ENCODE measurements at regions not wholly inside any gene's neighbourhood (a gene's known extent, or its start where the extent isn't known, plus 50 kb on each side); places are given as distances from the start of the nearest gene placed in this dataset.
"Not testable (repeated sequence)": the region's sequence is repeated elsewhere in the genome, so short reads cannot be mapped to it uniquely, and the experiment has no call there.

DNA sequence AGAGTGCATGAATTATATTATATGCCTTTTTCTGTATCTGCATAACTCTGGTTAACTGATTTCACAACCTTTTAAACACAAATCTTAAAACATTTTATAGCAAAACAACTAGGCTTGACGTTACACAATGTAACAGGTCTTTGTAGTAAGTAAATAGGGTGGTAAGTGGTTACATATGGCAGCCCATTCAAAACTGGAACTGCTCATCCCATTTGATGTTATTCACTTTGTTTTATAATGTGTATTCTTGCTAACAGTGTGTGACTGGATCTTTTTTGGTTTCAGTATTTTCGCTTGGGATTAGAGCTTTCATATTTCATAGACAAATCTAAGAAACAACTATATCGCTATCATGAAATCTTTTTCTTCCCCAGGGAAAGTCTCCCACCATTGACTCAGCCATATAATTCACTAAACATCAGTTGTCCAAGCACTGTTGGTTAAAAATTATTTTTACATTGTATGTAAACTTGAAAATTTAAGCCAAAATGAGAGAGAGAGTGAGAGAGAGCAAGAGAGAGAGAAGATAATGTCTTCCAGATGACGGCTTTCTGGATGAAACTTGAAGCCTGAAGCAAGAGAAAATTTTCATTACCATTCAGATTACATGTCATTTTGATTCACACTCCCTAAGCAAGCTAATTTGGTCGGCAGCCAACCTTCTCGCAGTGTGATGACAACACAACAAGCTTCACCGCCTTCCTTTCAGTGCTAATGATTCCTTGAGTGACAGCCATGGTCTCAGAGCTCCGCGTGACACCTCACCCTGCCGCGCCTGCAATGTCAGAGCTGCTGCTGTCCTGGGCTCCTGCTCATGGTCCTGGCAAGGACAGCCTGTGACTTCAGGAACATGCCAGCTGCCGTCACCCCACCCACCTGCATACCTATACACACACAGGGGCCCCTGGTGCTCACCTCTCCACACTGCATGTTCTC is 946.9 kb upstream of the SOX11 start:
- no peak for DNase-seq

DNA sequence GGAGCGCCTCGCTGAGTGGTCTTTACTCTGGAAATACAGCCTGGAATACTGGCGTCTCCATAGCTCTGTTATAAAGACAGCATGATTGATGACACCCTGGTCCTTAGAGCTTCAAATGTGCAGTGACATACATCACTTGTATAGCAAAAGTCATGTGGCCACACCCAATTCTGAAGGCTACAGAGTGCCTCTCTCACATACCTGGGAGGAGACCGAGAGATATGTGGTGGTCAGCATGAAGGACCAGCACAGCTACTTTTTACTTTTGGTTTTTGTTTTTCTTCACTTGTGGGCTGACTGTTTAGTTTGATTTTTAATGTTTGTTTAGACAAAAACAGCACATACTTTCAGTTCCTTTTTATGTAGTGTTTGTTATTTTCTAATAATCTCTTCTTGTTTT is 938.5 kb upstream of the SOX11 start:
- no peak for DNase-seq

DNA sequence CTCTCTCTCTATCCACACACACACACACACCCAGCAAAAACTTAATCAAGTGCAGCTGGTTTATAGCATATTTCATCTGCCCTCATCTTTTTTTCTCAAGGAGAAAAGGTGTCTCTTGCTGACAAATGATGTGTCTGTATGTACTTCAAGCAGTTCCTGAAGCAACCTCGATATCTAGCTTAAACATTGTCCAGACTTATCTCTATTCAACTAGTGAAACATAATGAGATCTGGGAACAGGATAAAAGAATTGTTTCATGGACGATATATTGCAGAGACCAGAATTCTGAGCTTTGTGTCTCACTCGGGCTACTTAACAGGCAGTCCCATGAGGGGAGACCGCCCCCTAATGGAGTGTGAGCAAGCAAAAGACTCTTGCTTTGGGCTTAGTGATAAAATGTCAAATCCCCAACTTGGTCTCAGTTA is 929.2 kb upstream of the SOX11 start:
- peak; percentile 4 for DNase-seq

DNA sequence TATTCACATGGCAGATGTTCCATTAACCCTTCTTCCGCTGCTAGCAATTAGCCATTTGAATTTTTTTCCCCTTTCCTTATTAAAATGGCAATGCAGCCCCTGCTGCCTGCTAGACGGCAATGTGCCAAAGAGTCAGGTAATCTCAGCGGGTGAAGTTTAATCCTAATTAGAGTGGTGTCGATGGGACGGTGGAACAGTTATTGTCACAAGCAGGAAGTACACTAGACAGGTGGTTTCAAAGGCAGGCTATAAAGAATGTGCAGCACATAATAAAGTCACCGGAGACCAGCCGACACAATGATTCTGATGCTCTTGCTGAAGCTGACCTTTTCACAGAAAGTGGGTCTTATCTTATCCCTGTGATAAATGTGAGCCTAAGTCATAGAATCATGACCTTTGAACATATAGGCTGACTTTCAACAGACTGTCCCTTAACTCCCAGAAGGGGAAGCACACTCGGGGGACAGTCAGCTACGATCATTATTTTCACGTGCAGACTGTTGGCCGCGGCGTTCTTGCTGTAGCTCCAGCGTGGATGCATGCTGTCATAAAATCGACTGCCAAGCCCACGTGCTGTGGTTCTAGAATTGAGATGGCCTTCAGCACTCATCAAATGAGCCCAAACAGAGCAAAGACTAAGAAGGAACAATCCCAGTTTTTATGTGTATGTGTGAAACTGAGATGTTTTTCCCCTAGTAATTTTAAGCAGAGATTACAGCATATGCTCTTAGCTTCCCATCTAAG is 926.2 kb upstream of the SOX11 start:
- no peak for DNase-seq

DNA sequence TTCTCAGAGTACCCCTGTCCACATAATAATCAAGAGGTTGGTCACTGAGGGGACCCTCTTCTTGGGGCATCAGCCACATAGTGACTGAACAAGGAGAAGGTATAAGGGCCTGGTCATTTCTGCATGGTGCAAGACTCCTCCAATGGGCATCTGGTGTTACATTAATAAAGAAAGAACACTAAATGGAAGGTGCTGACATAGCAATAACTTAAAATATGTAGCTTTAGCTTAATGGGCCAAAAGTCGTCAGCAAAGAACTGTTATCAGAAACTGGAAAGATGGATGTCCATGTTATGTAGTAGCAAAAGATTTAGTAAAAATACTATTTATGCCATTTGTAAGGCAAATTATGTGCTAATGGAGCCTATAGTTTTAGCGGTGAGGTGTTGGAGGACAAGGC is 916.5 kb upstream of the SOX11 start:
- DNase-seq = no peak

DNA sequence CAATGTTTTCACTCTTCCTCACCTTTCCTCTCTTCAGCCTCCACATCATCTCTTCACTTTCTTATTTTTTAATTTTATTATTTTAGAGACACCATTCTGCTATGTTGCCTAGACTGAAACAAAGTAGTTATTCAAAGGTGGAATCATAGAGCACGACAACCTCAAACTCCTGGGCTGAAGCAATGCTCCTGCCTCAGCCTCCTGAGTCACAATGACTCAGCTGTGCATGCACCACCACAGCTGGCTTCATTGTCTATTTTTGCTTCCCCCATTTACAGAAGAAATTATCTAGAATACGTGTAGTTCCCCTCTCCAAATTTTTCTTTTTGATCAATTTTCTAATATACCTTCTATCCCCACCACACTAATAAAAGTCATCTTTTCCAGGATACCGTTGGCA is 911.5 kb upstream of the SOX11 start:
- DNase-seq = no peak

DNA sequence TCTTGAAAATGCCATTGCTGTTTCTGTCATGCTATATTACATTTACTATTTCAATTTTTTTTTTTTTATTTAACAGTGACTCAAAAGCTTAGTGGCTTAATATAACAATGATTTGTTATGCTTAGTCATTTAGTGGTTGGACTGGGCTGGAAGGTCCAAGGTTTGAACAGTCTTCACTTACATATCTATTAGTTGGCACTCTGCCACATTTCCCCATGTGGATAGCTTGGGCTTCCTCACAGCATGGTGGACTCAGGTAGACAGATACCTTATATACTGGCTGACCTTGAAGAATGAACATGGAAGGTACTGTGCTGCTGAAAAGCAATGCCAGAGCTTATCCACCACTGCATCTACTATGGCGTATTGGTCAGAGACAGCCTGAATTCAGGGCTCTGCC is 909.5 kb upstream of the SOX11 start:
- DNase-seq = no peak

DNA sequence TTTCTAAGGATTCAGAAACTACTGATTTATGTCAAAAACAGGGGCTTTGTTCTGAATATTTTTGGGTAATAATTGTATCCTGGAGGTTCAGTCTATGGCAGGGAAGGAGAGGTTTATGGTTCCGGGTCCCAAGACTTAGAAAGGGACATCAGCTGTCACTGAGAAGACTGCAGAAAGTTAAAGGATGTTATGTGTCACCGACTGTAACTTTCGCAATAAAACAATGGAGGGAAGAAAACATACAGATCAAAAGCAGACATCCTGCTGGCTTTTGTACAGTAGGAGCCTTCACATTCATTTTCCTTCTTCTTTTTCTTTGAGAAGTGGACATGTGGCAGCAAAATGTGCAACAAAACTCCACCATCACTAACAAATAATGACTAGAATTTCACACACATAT is 900.7 kb upstream of the SOX11 start:
- DNase-seq = no peak

DNA sequence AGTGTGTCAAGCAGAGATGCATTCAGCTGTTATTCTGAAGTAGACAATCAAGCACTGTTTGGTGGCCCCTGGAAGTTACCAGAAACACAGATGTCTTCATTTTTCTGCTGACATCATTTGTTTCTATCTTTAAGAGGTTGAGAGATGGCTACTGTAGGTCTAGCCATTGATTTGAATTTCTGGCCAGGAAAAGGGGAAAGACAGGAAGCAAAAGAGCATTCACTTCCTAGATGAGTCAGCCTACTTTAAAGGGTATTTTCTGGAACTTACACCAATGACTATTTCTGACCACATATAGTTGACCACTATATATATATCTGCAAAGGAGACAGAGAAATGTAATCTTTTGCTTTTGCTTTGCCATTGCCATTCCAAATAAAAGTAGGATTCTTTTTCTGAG is 900.1 kb upstream of the SOX11 start:
- DNase-seq = no peak

DNA sequence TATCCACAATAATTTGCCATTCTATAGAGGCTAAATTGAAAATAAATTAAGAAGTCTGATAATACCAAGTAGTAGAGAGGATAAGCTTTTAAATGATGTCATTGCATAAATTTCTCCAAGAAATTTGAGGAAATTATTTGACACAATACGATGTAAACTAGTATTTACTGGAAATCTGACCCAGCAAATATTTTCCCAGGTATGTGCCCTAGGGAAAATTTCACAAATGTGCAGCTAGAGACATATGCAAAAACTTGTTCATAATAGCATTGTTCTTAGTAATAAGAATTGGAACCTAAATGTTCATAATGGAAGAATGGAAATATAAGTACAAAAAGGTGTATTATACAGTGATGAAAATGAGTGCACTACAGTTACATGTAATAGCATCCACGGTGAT is 888.8 kb upstream of the SOX11 start:
- DNase-seq = no peak

DNA sequence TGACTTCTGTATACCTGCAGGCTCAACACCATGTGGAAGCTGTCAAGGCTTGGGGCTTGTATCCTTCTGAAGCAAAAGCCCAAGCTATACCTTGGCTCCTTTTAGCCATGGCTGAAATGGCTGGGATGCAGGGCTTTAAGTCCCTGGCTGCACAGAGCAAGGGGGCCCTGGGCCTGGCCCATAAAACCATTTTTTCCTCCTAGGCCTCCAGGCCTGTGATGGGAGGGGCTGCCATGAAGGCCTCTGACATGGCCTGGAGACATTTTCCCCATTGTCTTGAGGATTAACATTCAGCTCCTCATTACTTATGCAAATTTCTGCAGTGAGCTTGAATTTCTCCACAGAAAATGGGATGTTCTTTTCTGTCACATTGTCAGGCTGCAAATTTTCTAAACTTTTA is 878.0 kb upstream of the SOX11 start:
- not testable (repeated sequence) for DNase-seq

DNA sequence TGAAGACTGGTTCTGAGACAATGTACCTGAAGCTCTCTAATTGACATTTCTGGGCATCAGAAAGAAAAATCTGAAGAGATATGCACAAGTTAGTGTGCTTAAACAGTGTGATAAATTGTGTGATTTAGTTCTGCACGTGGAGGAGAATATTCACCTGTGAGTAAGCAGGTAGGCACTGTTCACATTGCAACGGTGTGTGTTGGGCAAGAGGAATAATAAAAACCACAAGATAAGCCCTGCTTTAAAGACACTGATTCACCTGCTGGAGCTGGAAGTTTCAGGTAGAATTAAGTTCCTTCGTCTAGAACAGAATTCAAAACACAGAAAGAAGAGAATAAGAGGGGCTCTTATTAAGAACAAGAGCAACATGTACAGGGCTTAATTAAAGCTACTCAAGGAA is 864.3 kb upstream of the SOX11 start:
- DNase-seq = no peak

DNA sequence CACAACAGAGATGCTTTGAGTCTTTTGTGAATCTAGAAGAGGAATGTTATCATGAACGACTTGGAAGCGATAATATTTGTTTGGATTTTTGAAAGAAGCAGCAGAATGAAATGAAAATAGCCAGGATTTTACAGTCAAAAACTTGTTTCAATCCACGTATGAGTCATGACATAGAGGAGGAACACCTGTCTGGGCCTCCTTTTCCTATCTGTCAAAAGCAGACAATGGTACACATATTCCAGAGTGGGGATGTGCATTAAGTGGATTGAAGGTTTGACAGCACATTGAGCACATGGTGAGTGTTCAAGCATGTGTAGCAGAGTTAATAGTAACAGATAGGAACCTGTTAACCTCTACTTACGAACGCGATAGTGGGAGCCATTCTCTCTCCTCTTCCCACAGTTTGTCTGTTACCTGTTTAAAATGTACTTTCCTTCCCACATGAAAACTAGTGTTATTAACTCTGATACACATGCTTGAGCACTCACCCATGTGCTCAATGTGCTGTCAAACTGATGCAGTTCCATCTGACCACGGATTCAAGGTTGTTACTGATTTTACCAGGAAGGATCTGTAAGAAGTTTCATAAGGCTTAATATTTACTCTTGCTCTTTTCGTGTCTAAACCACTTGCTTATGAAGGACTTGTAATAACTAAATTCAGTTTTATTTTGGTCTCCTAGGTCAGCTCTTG is 863.4 kb upstream of the SOX11 start:
- DNase-seq = no peak

DNA sequence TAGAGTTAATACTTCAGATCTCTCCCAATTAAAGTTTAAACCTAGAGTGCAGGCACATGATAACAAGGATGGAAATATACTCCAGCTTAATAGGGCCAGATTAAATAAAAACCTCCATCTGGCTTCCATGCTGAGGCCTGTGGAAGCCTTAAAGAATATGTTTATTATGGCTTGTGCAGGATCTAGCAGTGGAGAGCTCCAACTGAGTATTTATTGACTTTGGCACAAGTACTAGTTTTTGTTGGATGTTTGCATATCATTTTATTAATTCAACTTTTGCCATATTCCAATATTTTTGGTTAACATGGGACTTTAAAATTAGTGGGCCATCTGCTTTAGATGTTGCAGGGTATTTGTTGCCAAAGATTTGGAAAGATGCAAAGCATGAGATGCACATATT is 860.4 kb upstream of the SOX11 start:
- DNase-seq = no peak

DNA sequence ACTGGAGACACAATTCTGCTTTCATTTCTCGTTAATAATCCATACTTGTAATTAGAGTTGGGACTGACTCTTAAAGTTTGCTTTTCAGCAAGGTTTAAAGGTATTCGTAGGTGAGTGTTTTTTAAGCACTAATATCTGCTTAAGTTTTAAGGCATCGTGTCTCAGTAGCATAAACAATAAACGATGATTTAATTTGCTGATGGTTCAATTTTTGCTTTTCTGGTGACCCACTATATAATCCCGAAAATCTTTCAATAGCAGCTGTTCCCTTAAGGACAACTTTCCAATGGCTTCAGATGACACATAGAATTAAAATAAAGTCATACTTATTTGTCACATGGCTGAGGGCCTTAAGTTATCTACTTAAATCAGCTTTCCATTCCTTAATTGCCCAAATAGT is 859.5 kb upstream of the SOX11 start:
- no peak for DNase-seq

DNA sequence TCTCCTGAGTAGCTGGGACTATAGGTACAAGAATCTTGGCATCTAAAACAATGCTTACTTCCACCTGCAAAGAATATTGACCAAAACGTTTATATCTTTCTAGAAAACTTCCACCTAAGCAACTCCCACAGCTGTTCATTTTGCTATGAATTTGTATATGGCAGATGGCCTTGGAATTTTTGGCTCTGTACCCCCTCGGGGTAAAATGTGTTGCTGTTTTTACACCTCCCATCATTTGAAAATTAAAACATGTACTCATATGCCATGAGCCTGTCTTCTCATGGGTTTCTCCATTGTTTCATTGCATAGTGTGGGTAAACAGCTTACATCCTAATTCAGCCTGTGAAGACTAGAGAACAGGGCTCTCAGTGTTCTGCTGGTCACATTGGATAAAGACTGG is 853.6 kb upstream of the SOX11 start:
- no peak for DNase-seq

DNA sequence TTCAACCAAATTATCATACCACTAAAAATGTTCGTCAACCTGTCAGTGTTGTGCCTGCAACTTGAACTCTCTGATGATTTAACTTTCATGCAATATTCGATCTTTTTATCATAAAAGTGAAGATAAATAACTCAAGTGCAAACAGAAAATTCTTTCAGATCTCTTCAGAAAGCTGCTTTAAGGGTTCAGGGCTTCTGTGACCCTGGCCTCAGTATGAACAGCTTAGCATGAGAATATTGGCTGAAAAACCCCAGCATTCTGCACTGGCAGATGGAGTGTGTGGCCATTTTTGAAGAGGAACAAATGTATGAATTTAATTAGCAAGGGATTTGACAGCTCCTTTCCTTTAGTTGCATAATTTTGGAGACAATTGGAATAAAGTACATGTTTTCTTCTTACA is 851.4 kb upstream of the SOX11 start:
- DNase-seq = no peak

DNA sequence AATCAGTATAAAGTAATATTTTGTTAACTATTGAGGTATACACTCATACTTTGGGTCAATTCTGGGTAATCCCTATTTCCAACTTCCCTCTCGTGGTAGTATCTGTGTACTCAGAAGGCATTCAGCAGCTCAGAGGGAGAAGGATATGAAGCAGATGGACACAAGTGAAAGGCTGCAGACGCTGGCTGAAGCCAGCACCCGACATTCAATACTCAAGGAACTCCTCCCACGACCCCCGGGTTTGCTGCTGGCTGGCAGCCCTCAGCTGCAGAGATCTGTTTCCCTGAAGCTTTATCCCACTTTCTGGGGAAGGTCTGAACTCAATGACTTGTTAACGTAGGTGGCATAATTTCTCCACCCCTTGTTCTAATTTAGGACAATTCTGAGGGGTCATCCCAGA is 847.3 kb upstream of the SOX11 start:
- DNase-seq = no peak

DNA sequence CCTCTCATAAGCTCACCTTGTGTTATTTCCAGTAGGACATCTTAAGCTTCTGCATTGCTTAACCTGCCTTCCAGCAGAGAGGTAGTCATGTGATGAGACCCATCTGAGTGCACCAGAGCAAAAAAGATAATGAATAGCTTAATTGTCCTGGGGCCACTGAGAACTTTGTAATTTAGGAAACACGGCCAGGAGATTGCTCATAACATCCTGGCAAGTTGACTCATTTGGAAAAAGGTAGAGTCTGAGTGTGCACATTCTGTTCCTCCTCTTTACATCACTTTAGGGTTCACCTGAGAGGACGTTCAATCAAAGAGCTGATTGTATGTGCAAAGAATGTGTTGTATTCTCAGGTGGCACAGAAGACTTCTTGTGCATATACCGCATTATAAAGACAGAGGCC is 830.2 kb upstream of the SOX11 start:
- no peak for DNase-seq

DNA sequence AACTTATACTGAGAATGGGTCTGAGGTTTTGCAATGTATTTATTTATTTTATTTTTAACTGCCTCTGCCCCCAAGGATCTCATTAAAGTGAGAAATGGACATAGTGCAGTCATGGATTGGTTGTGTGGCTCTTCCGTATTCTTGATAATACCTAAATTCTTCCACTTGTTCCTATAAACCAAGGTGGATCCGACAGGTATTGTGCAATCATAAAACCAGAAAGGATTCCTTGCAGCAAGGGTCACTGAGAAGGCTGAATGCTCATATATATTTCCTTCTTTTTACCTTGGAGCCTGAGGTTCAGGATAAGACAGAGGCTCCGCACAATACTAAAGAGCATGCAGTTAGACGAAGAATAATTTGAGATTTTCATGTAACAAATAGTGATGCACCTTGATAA is 826.0 kb upstream of the SOX11 start:
- DNase-seq = no peak

DNA sequence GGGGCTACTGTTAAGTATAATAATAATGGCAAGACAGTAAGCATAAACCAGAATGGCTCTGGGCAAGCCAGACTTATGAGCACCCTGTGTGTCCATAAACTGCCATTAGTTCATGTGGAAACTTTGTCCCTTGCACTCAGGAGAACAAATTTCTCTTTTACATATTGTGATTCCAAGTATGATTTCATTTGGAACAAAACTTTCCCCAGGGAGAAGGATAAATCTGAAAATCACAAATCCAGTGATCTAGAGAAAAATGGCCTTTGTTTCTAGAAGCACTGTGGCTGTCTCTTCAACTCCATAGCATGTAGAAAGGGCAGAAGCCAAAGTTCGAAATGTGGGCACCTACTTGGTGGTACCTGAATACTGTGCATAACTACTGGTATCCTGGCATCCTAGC is 823.7 kb upstream of the SOX11 start:
- no peak for DNase-seq

DNA sequence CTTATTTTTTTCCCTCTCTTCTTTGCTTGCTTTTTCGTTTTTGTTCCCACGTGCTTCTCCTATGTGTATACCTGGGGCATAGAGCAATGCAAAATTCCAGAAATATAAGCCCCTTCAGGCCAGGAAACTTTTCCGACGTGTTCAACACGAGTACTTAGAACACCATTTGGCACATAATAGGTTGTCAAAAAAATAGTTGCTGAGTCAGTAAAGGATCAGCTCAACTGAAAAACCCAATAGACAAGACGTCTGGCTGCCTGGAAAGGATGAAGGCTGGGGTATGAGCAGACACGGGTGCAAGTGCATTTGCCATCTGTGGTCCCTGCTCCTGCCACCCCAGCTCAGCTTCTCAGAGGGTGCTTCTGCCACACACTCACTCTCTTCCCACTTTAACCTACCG is 823.0 kb upstream of the SOX11 start:
- no peak for DNase-seq

DNA sequence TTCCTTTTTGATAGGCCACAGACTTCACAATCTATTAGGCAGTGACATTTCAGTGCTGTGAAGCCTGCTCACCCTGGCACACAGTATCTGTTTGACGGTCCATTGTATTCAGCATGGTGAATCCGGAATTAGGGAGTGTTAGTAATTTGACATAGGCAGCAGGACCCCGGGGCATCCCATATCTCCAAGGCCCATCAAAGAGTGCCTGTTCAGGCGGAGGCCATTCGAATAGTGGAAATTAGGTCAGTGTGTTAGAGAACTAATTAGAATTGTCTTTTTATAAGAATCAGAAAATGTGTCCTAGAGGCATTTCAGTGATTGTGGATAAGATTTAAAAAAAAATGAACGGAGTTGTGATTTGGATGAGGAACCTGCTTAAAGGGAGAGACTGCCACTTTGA is 818.8 kb upstream of the SOX11 start:
- no peak for DNase-seq
